ENCODE measurements at regions not wholly inside any gene's neighbourhood (a gene's known extent, or its start where the extent isn't known, plus 50 kb on each side); places are given as distances from the start of the nearest gene placed in this dataset.
"Not testable (repeated sequence)": the region's sequence is repeated elsewhere in the genome, so short reads cannot be mapped to it uniquely, and the experiment has no call there.

- not testable (repeated sequence) for DNase-seq (ENCODE audit: low read depth in 2 of 2, low spot score in 1 of 2)
Measured at GRCh38 chr2:87196720-87197388, 175.2 kb upstream of the PLGLB1 start.

- DNase-seq (ENCODE audit: low read depth in 2 of 2, low spot score in 1 of 2), result not testable (repeated sequence)
Measured at GRCh38 chr2:87198422-87198821, 176.8 kb upstream of the PLGLB1 start.

- DNase-seq (ENCODE audit: low read depth in 2 of 2, low spot score in 1 of 2), result not testable (repeated sequence)
Measured at GRCh38 chr2:87199228-87199627, 177.6 kb upstream of the PLGLB1 start.

DNA sequence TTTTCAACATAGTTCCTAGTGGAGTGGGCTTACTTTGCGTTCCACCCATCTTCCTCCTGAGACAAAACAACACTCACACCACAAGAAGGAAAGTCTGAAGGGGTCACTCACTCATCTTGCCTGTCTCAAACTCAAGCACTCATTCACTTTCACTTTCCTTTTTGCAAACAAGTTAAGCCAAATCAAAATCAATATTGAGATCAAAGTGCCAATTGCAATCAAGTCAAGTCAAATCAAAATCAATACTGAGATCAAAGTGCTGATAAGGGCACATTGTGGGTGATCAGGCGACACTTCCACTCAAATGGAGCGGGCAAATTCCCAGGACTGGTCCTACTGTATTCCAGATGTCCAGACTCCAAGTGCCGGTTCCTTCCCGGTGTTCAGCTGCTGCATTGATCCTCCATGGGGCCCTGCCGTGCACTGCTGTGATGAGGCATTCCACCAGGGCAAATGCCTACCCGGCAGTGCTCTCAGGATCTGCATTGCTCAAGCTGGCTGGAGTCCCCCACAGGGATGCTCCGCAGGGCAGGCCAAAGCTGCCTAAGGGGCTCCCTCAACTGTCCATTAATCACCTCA lies 183.0 kb upstream of the PLGLB1 start:
- not testable (repeated sequence) for DNase-seq (ENCODE audit: low read depth in 2 of 2, low spot score in 1 of 2)

- not testable (repeated sequence) for DNase-seq (ENCODE audit: low read depth in 2 of 2, low spot score in 1 of 2)
Measured at GRCh38 chr2:87212938-87213337, 191.3 kb upstream of the PLGLB1 start.

DNA sequence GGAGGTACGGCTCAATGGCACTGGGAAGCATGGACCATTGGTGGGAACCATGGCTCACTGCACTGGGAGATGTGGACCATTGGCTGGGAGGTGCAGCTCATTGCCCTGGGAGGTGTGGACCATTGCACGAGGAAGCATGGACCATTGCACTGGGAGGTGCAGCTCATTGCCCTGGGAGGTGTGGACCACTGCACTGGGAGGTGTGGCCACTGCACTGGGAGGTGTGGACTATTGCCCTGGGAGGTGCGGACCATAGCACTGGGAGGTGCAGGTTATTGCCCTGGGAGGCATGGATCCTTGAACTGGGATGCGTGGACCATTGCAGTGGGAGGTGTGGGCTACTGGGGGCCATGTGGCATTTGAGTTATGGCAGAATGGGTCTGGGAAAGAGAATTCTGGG lies 195.4 kb upstream of the PLGLB1 start:
- DNase-seq (ENCODE audit: low read depth in 2 of 2, low spot score in 1 of 2), result not testable (repeated sequence)

- peak; percentile 8 to 64 for DNase-seq (ENCODE audit: low read depth in 2 of 2, low spot score in 1 of 2)
Measured at GRCh38 chr2:87217741-87218410, 196.2 kb upstream of the PLGLB1 start.

DNA sequence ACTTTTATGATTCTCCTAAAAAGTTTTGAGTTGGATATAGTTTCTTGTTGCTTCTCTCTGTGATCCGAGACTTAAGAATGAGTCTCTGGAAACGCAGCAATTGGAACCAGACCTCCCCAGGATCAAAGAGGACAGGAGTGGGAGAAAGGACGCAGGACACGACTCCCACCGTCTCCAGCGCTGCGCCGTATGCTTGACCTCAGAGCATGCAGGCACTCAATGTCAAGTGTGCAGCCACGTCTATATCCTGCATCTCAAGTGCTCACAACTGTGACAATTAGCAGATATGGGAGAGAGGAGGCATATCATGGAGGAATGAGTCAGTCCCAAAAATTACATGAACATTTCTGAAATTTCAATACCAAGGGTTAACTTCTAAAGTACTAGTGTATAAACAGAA lies 199.0 kb upstream of the PLGLB1 start:
- DNase-seq (ENCODE audit: low read depth in 2 of 2, low spot score in 1 of 2), result not testable (repeated sequence)

- not testable (repeated sequence) for DNase-seq (ENCODE audit: low read depth in 2 of 2, low spot score in 1 of 2)
Measured at GRCh38 chr2:87222131-87222530, 200.5 kb upstream of the PLGLB1 start.

- not testable (repeated sequence) for DNase-seq (ENCODE audit: low read depth in 2 of 2, low spot score in 1 of 2)
Measured at GRCh38 chr2:87223873-87224272, 202.2 kb upstream of the PLGLB1 start.

- not testable (repeated sequence) for DNase-seq (ENCODE audit: low read depth in 2 of 2, low spot score in 1 of 2)
Measured at GRCh38 chr2:87229091-87229689, 207.5 kb upstream of the PLGLB1 start.

DNA sequence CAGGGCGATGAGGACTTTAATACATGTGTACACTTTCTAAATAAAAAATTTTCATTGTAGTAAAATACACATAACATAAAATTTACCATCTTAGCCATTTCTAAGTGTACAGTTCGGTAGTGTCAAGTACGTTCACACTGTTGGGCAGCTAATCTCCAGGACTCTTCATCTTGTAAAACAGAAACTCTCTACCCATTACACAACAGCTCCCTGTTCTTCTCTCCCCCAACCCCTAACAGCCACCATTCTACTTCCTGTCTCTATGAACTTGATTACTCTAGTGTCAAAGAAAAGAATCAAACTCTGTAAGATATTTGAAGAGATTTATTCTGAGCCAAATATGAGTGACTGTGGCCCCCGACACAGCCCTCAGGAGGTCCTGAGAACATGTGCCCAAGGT lies 208.3 kb upstream of the PLGLB1 start:
- not testable (repeated sequence) for DNase-seq (ENCODE audit: low read depth in 2 of 2, low spot score in 1 of 2)

DNA sequence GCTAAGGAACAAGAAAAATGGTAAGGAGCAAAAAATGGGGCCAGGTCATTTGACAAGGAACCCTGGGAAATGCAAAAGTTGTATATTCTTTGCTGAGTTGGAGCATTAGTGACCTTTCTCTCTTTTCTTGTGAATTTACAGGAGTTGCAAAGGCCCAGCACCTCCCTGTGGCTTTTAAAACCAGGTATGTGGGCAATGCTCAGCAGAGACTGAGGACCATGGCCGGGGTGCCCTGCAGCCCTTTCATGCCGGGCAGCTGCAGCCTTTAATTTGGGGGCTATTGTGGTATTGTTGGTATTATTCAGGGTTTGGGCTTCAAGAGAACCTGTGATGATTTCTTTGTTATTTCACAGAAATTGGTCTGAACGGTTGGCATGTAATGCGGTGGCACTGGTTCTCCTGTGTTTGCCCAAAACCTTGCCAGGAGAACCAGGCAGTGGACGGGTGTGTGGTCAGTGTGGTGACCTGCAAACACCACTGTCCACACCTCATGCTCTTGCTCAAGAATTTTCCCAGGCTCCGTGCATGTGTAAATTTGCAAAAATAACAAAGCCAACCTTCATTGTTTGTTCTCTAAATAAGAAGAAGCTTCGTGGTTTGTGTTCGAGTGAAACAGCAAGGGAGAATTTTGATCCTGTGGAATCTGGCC lies 213.8 kb upstream of the PLGLB1 start:
- DNase-seq (ENCODE audit: low read depth in 2 of 2, low spot score in 1 of 2), result not testable (repeated sequence)

- not testable (repeated sequence) for DNase-seq (ENCODE audit: low read depth in 2 of 2, low spot score in 1 of 2)
Measured at GRCh38 chr2:87237570-87238336, 216.1 kb upstream of the PLGLB1 start.

DNA sequence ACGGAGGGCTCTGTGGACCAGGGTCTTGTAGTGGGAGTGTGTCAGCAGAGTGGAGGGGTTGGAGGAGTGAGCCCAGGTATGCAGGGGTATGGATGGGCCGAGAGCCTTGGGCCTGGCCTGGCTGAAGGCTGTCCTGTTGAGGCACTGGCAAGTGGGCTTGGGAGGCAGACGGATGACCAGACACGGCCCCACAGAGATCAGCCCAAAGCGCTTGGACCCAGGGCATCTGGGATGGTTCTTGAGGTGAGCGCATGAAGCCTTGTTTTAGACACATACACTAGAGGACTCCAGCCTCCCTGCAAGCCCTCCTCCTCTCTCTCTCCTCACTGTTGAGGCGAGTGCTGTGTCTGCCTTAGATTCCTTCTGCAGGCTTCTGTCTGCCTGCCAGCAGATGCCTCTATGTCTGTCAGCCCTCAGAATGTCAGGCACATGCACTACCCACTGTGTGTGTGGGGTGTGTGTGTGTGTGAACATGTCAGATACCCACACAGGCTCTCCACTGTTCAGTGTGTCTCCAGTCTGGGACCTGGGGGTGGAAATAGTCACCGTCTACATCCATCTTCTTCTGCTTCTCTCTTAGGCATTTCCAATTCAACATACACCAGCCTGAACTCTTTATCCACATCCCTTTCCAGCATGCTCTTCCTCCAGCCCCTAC lies 218.0 kb upstream of the PLGLB1 start:
- DNase-seq (ENCODE audit: low read depth in 2 of 2, low spot score in 1 of 2), result not testable (repeated sequence)

GRCh38 chr2:87246066-87246717 lies 224.5 kb upstream of the PLGLB1 start:
- not testable (repeated sequence) for DNase-seq (ENCODE audit: low read depth in 2 of 2, low spot score in 1 of 2)

DNA sequence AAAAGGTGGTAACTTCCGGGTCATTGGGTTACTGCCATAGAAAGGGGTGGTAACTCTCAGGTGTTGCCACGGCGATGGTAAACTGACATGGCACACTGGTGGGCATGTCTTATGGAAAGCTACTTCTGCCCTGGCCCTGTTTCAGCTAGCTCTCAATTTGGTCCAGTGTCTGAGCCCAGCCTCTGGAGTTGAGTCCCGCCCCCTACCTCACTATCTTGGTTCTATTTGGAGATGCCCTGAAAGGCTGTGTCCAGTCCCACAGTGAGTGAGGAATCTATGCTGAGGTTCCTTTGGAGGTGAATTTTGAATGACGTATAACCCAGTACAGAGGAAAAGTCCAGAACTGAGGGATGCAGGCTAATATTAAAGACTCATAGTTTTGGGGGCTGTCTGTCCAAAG lies 230.4 kb upstream of the PLGLB1 start:
- DNase-seq (ENCODE audit: low read depth in 2 of 2, low spot score in 1 of 2), result not testable (repeated sequence)

DNA sequence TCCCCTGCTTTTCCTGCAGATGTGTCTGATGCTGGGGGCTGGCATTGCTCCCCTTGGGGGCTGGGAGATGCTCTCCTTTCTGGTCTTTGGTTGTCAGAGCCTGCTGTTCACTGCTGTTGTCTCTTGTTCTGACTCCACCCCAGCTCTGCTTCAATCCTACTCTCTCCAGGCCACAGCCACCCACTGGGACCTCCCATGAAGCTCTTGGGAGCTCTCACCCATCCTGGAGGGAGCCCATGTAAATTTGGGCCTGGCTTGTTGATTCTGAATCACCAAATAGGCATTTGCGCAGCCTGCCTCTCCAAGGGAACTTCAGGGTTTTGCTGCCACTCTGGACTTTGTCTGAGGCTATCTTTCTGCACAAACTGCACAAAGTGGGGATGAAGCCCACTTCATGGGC lies 232.9 kb upstream of the PLGLB1 start:
- not testable (repeated sequence) for DNase-seq (ENCODE audit: low read depth in 2 of 2, low spot score in 1 of 2)

DNA sequence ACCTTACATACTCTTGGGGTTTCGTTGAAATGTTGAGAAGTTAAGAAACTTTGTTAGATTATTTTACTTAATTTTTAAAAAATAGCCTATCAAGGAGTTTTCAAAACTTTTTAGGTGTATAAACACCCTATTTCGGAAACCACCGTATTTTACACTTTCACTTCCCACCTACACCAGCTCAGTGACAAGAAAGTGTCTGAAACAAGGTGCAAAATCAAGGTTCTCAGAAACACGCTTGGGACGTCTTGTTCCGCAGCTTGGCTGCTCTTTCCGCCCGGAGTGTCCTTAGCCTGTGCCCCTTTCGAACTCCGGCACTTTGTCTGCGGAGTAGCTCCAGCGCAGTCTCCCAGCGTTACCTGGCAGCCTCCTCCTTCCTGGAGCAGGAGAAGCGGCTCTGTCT lies 233.8 kb upstream of the PLGLB1 start:
- not testable (repeated sequence) for DNase-seq (ENCODE audit: low read depth in 2 of 2, low spot score in 1 of 2)

- DNase-seq (ENCODE audit: low read depth in 2 of 2, low spot score in 1 of 2), result not testable (repeated sequence)
Measured at GRCh38 chr2:87258887-87259286, 237.2 kb upstream of the PLGLB1 start.
